GM12878 (cell line): ENCODE measurements at regions not wholly inside any gene's neighbourhood (a gene's known extent, or its start where the extent isn't known, plus 50 kb on each side); places are given as distances from the start of the nearest gene placed in this dataset.

Source experiments
- CBX3 ChIP-seq: fragments of 200-600 bp; sonication (generic); IDR thresholded peaks from 2 replicates; pipeline ENCODE4 v1.6.1; 2016; ENCODE audit warnings: low read depth, borderline replicate concordance
- CEBPB ChIP-seq, 2 experiments: fragments of 150-350 bp in 1 of 2; IDR thresholded peaks; 2 replicates each; pipeline ENCODE4 v1.6.1; 2012 to 2014; ENCODE audit warnings: low read depth in 2 of 2, low read length in 2 of 2, borderline replicate concordance in 1 of 2, inconsistent platforms in 1 of 2
- EP300 ChIP-seq, 2 experiments: fragments of 150-350 bp in 1 of 2; IDR thresholded peaks; 2 replicates each; pipeline ENCODE4 v1.6.1; 2011 to 2012; ENCODE audit warnings: low read depth in 2 of 2, low read length in 2 of 2, borderline replicate concordance in 1 of 2, improper control_type of control experiment in 1 of 2, inconsistent platforms in 1 of 2; ENCODE audit not compliant: control insufficient read depth in 1 of 2
- KDM1A ChIP-seq: fragments of 200-600 bp; sonication (generic); IDR thresholded peaks from 2 replicates; pipeline ENCODE4 v1.6.1; 2016; ENCODE audit warnings: borderline replicate concordance
- NRF1 ChIP-seq: conservative IDR thresholded peaks from 2 replicates; pipeline ENCODE4 v1.6.1; 2011; ENCODE audit warnings: mild to moderate bottlenecking, low read depth, low read length, improper control_type of control experiment
- POLR2A ChIP-seq: IDR thresholded peaks from 2 replicates; pipeline ENCODE4 v1.6.1; 2011; ENCODE audit warnings: low read depth, mild to moderate bottlenecking, low read length
- POLR2AphosphoS5 ChIP-seq: IDR thresholded peaks from 2 replicates; pipeline ENCODE4 v1.6.1; 2011; ENCODE audit warnings: mild to moderate bottlenecking, low read length, inconsistent platforms
- SIN3A ChIP-seq: IDR thresholded peaks from 2 replicates; pipeline ENCODE4 v1.6.1; 2012; ENCODE audit warnings: low read depth, low read length, improper control_type of control experiment
- SUZ12 ChIP-seq: fragments of 200-600 bp; sonication (generic); IDR thresholded peaks from one replicate; pipeline ENCODE4 v1.6.1; 2018; ENCODE audit warnings: antibody characterized with exemption, mild to moderate bottlenecking; ENCODE audit not compliant: unreplicated experiment
- TAF1 ChIP-seq: IDR thresholded peaks from 2 replicates; pipeline ENCODE4 v1.6.1; 2011; ENCODE audit warnings: mild to moderate bottlenecking, low read depth, low read length, borderline replicate concordance
- TCF3 ChIP-seq: IDR thresholded peaks from 2 replicates; pipeline ENCODE4 v1.6.1; 2012; ENCODE audit warnings: low read depth, mild to moderate bottlenecking, low read length, borderline replicate concordance; ENCODE audit not compliant: insufficient read depth
- ZNF274 ChIP-seq: IDR thresholded peaks from one replicate; pipeline ENCODE4 v1.8.0; 2011; ENCODE audit not compliant: insufficient read length, insufficient read depth
- TF ChIP-seq, protein P1 (sequence below), 3 experiments: IDR thresholded peaks in 2 of 3; conservative IDR thresholded peaks in 1 of 3; 2 replicates each; pipeline ENCODE4 v1.5.1; 2011; ENCODE audit warnings: low read depth in 3 of 3, low read length in 3 of 3, mild to moderate bottlenecking in 3 of 3, control low read depth in 2 of 3, moderate library complexity in 2 of 3, inconsistent platforms in 1 of 3, mixed read lengths in 1 of 3; ENCODE audit not compliant: control insufficient read depth in 2 of 3, insufficient read depth in 1 of 3; ENCODE audit errors: extremely low read depth in 1 of 3
- TF ChIP-seq, protein P2 (sequence below): IDR thresholded peaks from 2 replicates; pipeline ENCODE4 v1.6.1; 2011; ENCODE audit warnings: low read depth, mild to moderate bottlenecking, low read length, moderate library complexity, borderline replicate concordance; ENCODE audit errors: extremely low read depth

DNA sequence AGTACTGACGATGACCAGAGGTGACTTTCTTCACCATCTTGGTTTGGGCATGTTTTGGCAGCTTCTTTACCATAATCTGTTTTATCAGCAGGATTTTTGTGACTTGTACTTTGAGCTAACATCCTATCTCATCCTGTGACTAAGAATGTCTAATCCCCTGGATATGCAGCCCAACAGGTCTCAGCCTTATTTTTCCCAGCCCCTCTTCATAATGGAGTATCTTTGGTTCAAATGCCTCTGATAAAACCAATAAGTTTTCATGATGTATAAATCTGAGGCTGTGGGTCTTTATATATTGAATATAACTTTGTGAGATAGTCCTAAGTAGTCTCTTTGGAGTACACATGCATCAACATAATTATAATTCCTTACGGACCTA lies 186.9 kb upstream of the WSB1 start:
- TF ChIP-seq POLR2AphosphoS5 = no peak
- no peak for TF ChIP-seq ZNF274
- TF ChIP-seq TAF1 = no peak
- no peak for TF ChIP-seq KDM1A
- TF ChIP-seq CBX3 = no peak
- no peak for TF ChIP-seq CEBPB (IDR thresholded peaks at IDR 0.05; ENCODE audit: borderline replicate concordance in 1 of 2, low read depth in 2 of 2, low read length in 2 of 2)
- TF ChIP-seq TCF3 = no peak
- no peak for TF ChIP-seq SIN3A
- TF ChIP-seq EP300 (IDR thresholded peaks at IDR 0.05; ENCODE audit: borderline replicate concordance in 1 of 2, control insufficient read depth in 1 of 2, low read depth in 2 of 2, low read length in 2 of 2) = no peak
- TF ChIP-seq, protein P1, sequence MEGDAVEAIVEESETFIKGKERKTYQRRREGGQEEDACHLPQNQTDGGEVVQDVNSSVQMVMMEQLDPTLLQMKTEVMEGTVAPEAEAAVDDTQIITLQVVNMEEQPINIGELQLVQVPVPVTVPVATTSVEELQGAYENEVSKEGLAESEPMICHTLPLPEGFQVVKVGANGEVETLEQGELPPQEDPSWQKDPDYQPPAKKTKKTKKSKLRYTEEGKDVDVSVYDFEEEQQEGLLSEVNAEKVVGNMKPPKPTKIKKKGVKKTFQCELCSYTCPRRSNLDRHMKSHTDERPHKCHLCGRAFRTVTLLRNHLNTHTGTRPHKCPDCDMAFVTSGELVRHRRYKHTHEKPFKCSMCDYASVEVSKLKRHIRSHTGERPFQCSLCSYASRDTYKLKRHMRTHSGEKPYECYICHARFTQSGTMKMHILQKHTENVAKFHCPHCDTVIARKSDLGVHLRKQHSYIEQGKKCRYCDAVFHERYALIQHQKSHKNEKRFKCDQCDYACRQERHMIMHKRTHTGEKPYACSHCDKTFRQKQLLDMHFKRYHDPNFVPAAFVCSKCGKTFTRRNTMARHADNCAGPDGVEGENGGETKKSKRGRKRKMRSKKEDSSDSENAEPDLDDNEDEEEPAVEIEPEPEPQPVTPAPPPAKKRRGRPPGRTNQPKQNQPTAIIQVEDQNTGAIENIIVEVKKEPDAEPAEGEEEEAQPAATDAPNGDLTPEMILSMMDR (IDR thresholded peaks at IDR 0.05 in 2 of 3, conservative IDR thresholded peaks at IDR 0.05 in 1 of 3; ENCODE audit: control insufficient read depth in 2 of 3, extremely low read depth in 1 of 3, insufficient read depth in 1 of 3, low read depth in 3 of 3, low read length in 3 of 3) = no peak
- no peak for TF ChIP-seq SUZ12
- TF ChIP-seq POLR2A = no peak
- TF ChIP-seq NRF1 = no peak
- TF ChIP-seq, protein P2, sequence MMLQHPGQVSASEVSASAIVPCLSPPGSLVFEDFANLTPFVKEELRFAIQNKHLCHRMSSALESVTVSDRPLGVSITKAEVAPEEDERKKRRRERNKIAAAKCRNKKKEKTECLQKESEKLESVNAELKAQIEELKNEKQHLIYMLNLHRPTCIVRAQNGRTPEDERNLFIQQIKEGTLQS = no peak
